ENCODE measurements at regions not wholly inside any gene's neighbourhood (a gene's known extent, or its start where the extent isn't known, plus 50 kb on each side); places are given as distances from the start of the nearest gene placed in this dataset.

GRCh38 chr10:58140691-58141347 lies 126.9 kb downstream of the IPMK start:
- no peak for TF ChIP-seq CTCF (conservative IDR thresholded peaks at IDR 0.05)
- no peak for TF ChIP-seq ZFX (IDR thresholded peaks at IDR 0.05)
